ENCODE measurements at regions not wholly inside any gene's neighbourhood (a gene's known extent, or its start where the extent isn't known, plus 50 kb on each side); places are given as distances from the start of the nearest gene placed in this dataset.
"Not testable (repeated sequence)": the region's sequence is repeated elsewhere in the genome, so short reads cannot be mapped to it uniquely, and the experiment has no call there.

DNA sequence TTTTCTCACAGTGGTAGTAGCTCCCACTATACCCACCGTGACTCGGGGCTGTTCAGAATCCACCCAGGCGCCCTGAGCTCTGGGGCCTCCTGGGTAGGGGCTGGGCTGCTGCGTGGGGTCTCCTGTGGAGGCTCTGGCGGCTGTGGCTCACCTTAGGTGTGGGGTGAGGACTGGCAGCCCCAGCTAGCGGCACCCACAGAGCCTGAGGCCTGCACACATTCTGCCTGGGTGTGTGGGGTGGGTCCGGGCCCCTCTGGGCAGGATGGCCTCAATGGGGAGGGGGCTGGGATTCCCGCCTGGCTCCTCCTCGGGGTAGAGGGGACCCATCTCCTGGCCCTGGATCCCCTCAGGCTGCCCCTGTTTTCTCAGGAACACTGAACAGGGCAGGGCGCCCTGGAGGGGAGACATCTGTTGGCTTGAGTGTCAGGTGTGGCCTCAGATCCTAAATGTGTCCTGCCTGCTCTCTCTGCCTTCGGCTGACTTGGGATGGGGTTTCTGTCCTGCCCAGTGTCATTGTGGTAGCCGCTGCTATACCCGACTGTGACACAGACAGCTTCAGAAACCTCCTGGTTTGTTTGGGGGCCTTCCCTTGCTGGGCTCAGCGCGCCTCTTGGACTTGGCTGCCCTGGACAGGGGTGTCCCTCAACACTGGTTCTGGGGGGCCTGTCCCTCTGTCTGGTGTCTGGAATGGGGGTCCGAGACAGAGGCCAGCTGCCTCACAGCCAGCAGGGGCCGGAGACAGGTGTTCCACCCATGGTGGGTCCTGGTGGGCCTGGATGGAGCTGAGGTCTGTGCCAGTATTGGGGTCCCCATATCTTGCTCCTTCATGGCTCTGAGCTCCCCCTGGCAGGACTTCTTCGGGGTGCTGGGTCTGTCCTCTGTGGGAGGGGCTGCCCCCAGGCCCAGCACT is 354.9 kb downstream of the TMEM121 start:
- Mint-ChIP-seq H3K4me1 (no peaks in the 10 kb centered on the region), H3K27ac (no peak overlapping the region), H3K36me3 (ENCODE audit: low read depth) (no peaks in the 10 kb centered on the region), H3K27me3 (ENCODE audit: low read depth, poor library complexity) (no peaks in the 10 kb centered on the region), H3K9me3 (peaks cover 64% of the 10 kb centered on the region), H3K4me3 (no peak overlapping the region)
- no peak for TF ChIP-seq CTCF (IDR thresholded peaks at IDR 0.05)
- no peak for DNase-seq

DNA sequence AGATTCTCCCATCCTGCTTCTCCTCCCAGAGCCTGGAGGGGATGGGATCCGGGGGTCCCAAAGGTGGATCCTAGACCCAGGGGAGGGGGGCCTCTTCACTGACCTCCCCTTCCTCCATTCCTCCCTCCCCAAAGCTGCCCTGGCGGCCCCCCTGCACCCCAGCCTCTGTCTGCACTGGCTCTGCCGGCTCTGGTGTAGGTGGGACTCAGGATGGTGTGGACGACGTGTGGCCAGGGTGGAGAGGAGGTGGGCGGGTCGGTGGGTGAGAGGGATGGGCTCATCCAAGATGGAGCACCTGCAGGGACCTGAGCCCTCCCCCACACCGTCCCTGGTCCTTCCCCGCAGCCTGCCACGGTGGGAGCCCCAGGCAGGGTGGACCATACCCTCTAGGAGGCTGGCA is 355.6 kb downstream of the TMEM121 start:
- not testable (repeated sequence) for H3K36me3 Mint-ChIP-seq (ENCODE audit: low read depth); DNase-seq; H3K27ac Mint-ChIP-seq; H3K4me1 Mint-ChIP-seq; H3K27me3 Mint-ChIP-seq (ENCODE audit: low read depth, poor library complexity); H3K4me3 Mint-ChIP-seq
- H3K9me3 Mint-ChIP-seq = peaks cover 61% of the 10 kb centered on the region

DNA sequence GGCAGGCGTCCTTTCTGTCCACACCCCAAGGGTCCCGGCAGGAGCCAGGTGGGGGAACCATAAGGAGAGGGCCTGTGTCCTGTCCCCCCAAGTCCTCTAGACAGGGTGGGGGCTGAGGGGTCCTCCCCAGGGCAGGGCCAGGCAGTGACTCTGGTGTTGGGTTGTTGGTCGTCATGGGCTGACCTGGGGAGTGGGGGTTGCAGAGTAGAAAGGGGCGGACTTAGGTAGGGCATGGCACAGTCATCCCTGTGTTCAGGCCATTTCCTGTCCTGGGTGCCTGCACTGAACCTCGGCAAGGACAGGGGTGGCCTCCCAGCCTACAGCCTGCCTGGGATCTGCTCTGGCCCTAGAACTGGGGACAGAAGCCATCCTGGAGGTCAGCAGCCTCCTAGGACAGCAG is 356.2 kb downstream of the TMEM121 start:
- H3K27me3 Mint-ChIP-seq (ENCODE audit: low read depth, poor library complexity) = no peaks in the 10 kb centered on the region
- peaks cover 61% of the 10 kb centered on the region for H3K9me3 Mint-ChIP-seq
- no peak overlapping the region for H3K27ac Mint-ChIP-seq
- DNase-seq = no peak
- H3K4me1 Mint-ChIP-seq = no peaks in the 10 kb centered on the region
- no peaks in the 10 kb centered on the region for H3K36me3 Mint-ChIP-seq (ENCODE audit: low read depth)
- TF ChIP-seq CTCF (IDR thresholded peaks at IDR 0.05) = no peak
- H3K4me3 Mint-ChIP-seq = no peak overlapping the region

GRCh38 chr14:105883066-105884005 is 357.0 kb downstream of the TMEM121 start:
- Mint-ChIP-seq H3K4me1 (no peaks in the 10 kb centered on the region), H3K9me3 (peaks cover 61% of the 10 kb centered on the region), H3K36me3 (ENCODE audit: low read depth) (no peaks in the 10 kb centered on the region), H3K27me3 (ENCODE audit: low read depth, poor library complexity) (peaks cover 2% of the 10 kb centered on the region), H3K27ac (no peak overlapping the region), H3K4me3 (no peak overlapping the region)
- TF ChIP-seq CTCF (IDR thresholded peaks at IDR 0.05) = no peak
- no peak for DNase-seq

DNA sequence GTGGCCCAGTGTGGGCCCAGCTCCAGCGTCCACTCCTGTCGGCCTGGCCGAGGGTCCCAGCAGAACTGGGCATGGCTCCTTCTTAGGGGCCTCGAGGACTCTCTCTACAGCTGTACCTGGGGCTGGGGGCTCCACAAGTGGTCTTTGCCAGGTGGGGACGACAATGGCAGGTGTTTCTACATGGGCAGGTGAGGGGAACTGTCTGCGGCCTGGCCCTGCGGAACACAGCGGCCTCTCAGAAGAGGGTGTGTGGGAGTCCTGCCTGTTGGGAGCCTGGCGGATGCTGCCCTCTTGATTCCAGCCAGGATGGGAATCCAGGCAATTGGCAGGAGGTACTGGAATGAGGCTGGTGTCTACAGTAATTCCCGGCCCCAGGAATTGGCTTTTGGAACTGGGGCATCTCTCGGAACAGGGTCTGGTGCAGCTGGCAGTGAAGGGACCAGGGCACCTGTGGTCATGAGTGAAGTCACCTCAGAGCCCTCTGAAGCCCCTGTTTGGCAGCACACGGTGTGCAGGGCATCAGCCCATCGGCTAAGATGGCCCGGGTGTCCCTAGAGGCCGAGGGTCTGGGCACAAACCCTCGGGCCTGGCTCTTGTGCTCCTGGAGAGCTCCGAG is 357.9 kb downstream of the TMEM121 start:
- H3K36me3 Mint-ChIP-seq (ENCODE audit: low read depth); H3K27me3 Mint-ChIP-seq (ENCODE audit: low read depth, poor library complexity); DNase-seq; H3K4me3 Mint-ChIP-seq; H3K27ac Mint-ChIP-seq; H3K4me1 Mint-ChIP-seq: not testable (repeated sequence)
- H3K9me3 Mint-ChIP-seq = peaks cover 61% of the 10 kb centered on the region

DNA sequence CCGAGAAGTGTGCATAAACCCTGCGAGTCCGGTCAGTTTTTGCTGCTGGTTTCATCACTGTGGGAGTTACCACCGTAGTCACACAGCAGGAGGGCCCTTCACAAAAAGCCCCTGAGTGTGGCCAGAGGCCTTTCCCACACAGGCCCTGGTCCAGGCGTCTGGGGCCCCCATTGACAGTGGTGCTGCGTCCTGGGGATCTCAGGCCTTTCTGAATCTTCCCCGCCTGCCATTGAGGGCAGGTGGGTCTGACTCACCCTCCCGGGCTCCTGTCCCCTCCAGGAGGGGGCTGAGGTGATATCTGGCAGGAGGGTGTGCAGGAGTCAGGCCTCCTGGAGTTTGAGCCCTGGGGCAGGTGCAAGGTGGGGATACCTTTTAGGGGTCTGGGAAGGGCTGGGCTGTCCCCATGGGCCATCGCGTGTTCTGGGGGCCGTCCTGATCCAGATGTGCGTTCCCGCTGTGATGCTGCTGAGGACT is 358.5 kb downstream of the TMEM121 start:
- no peak for TF ChIP-seq CTCF (IDR thresholded peaks at IDR 0.05)
- Mint-ChIP-seq H3K27ac (no peak overlapping the region), H3K4me1 (no peaks in the 10 kb centered on the region), H3K36me3 (ENCODE audit: low read depth) (no peaks in the 10 kb centered on the region), H3K27me3 (ENCODE audit: low read depth, poor library complexity) (peaks cover 2% of the 10 kb centered on the region), H3K4me3 (no peak overlapping the region), H3K9me3 (peaks cover 61% of the 10 kb centered on the region)
- DNase-seq = no peak
